Smooth muscle cell (in vitro differentiated cells): ENCODE measurements at regions not wholly inside any gene's neighbourhood (a gene's known extent, or its start where the extent isn't known, plus 50 kb on each side); places are given as distances from the start of the nearest gene placed in this dataset.

Source experiments
- DNase-seq: peaks from one replicate; lab custom pipeline; 2025; ENCODE audit not compliant: unreplicated experiment; lab: John Stamatoyannopoulos, UW
- H2AFZ ChIP-seq: fragments of 200-600 bp; sonication (generic); 2 replicates; pipeline ENCODE4 v1.6.0; 2016; ENCODE audit warnings: antibody characterized with exemption, low read depth, mild to moderate bottlenecking
- H3F3A ChIP-seq: fragments of 200-600 bp; sonication (generic); 2 replicates; pipeline ENCODE4 v1.6.0; 2017; ENCODE audit warnings: antibody characterized with exemption, low read depth
- H3K27ac ChIP-seq: fragments of 200-600 bp; sonication (generic); 2 replicates; pipeline ENCODE4 v1.5.1; 2016; ENCODE audit warnings: low read depth, mild to moderate bottlenecking
- H3K27me3 ChIP-seq: fragments of 200-600 bp; sonication (generic); 2 replicates; pipeline ENCODE4 v1.6.1; 2016; ENCODE audit warnings: low read depth, mild to moderate bottlenecking
- H3K36me3 ChIP-seq: fragments of 200-600 bp; sonication (generic); 2 replicates; pipeline ENCODE4 v1.5.1; 2016; ENCODE audit warnings: low read depth
- H3K4me1 ChIP-seq: fragments of 200-600 bp; sonication (generic); 2 replicates; pipeline ENCODE4 v1.5.1; 2016; ENCODE audit warnings: low read depth
- H3K4me2 ChIP-seq: fragments of 200-600 bp; sonication (generic); 2 replicates; pipeline ENCODE4 v1.6.0; 2016; ENCODE audit warnings: mild to moderate bottlenecking
- H3K4me3 ChIP-seq: fragments of 200-600 bp; sonication (generic); 2 replicates; pipeline ENCODE4 v1.5.1; 2016; ENCODE audit warnings: mild to moderate bottlenecking
- H3K79me2 ChIP-seq: fragments of 200-600 bp; sonication (generic); 2 replicates; pipeline ENCODE4 v1.6.0; 2016; ENCODE audit warnings: low read depth, mild to moderate bottlenecking
- H3K9ac ChIP-seq: fragments of 200-600 bp; sonication (generic); 2 replicates; pipeline ENCODE4 v1.6.0; 2016; ENCODE audit warnings: low read depth
- H3K9me3 ChIP-seq: fragments of 200-600 bp; sonication (generic); replicated peaks from 2 replicates; pipeline ENCODE4 v1.5.1; 2016; ENCODE audit warnings: low read depth
- H4K20me1 ChIP-seq: fragments of 200-600 bp; sonication (generic); 2 replicates; pipeline ENCODE4 v1.6.0; 2016; ENCODE audit warnings: low read depth
- CTCF ChIP-seq: fragments of 200-600 bp; sonication (generic); IDR thresholded peaks from 2 replicates; pipeline ENCODE4 v1.5.1; 2017; ENCODE audit warnings: borderline replicate concordance, mild to moderate bottlenecking, antibody characterized with exemption; ENCODE audit not compliant: insufficient read depth, poor library complexity, severe bottlenecking
- WGBS: methylation state at CpG from one replicate; pipeline ENCODE4 v1.1.7; 2016; ENCODE audit warnings: low lambda C conversion rate; 5-methylcytosine and 5-hydroxymethylcytosine counted together

- no peaks in the 10 kb centered on the region for H3K79me2 ChIP-seq
- H3K4me1 ChIP-seq: no peaks in the 10 kb centered on the region
- H4K20me1 ChIP-seq: no peaks in the 10 kb centered on the region
- no peak overlapping the region for H3K9ac ChIP-seq
- H3K36me3 ChIP-seq: no peaks in the 10 kb centered on the region
- no peaks in the 10 kb centered on the region for H3F3A ChIP-seq
- no peak for TF ChIP-seq CTCF
- H2AFZ ChIP-seq: no peak overlapping the region
- no peak overlapping the region for H3K4me2 ChIP-seq
- H3K9me3 ChIP-seq: no peaks in the 10 kb centered on the region
- no peaks in the 10 kb centered on the region for H3K27me3 ChIP-seq
- no peak overlapping the region for H3K4me3 ChIP-seq
- no peak for DNase-seq
- 56% methylated on average over 2 of the region's 2 CpGs for WGBS
- H3K27ac ChIP-seq: no peak overlapping the region
These were observed 254.4 kb downstream of the ANKRD7 start for GRCh38 chr7:118478931-118479330.

GRCh38 chr7:118492466-118492865 is 268.0 kb downstream of the ANKRD7 start:
- H3K79me2 ChIP-seq: no peaks in the 10 kb centered on the region
- no peak overlapping the region for H3K9ac ChIP-seq
- no peaks in the 10 kb centered on the region for H3K9me3 ChIP-seq
- H3K4me3 ChIP-seq: no peak overlapping the region
- no peak overlapping the region for H3K4me2 ChIP-seq
- DNase-seq: no peak
- no peaks in the 10 kb centered on the region for H3K4me1 ChIP-seq
- 86% methylated on average over 5 of the region's 5 CpGs for WGBS
- no peak overlapping the region for H3K27ac ChIP-seq
- no peaks in the 10 kb centered on the region for H4K20me1 ChIP-seq
- no peak overlapping the region for H2AFZ ChIP-seq
- H3F3A ChIP-seq: no peaks in the 10 kb centered on the region
- no peaks in the 10 kb centered on the region for H3K36me3 ChIP-seq
- no peaks in the 10 kb centered on the region for H3K27me3 ChIP-seq
- no peak for TF ChIP-seq CTCF

GRCh38 chr7:118496138-118496644 is 271.7 kb downstream of the ANKRD7 start:
- no peak for DNase-seq
- Histone ChIP-seq H2AFZ (no peak overlapping the region), H3K27me3 (no peaks in the 10 kb centered on the region), H4K20me1 (no peaks in the 10 kb centered on the region), H3K27ac (no peak overlapping the region), H3K79me2 (no peaks in the 10 kb centered on the region), H3K4me3 (no peak overlapping the region), H3F3A (no peaks in the 10 kb centered on the region), H3K4me1 (no peaks in the 10 kb centered on the region), H3K9ac (no peak overlapping the region), H3K36me3 (no peaks in the 10 kb centered on the region), H3K9me3 (no peaks in the 10 kb centered on the region), H3K4me2 (no peak overlapping the region)
- no peak for TF ChIP-seq CTCF

GRCh38 chr7:118502235-118502634 is 277.7 kb downstream of the ANKRD7 start:
- no peaks in the 10 kb centered on the region for H3K27me3 ChIP-seq
- no peak overlapping the region for H3K9ac ChIP-seq
- no peak for TF ChIP-seq CTCF
- no peak overlapping the region for H2AFZ ChIP-seq
- DNase-seq: no peak
- H3K4me3 ChIP-seq: no peak overlapping the region
- no peaks in the 10 kb centered on the region for H3F3A ChIP-seq
- no peaks in the 10 kb centered on the region for H4K20me1 ChIP-seq
- WGBS: 87% methylated on average over 3 of the region's 3 CpGs
- H3K36me3 ChIP-seq: no peaks in the 10 kb centered on the region
- H3K27ac ChIP-seq: no peak overlapping the region
- H3K9me3 ChIP-seq: no peaks in the 10 kb centered on the region
- no peaks in the 10 kb centered on the region for H3K79me2 ChIP-seq
- no peak overlapping the region for H3K4me2 ChIP-seq
- no peaks in the 10 kb centered on the region for H3K4me1 ChIP-seq
